Activated naive CD4-positive, alpha-beta T cell treated with anti-CD3 and anti-CD28 coated beads, Interleukin-2, amount 10 ng/mL, durations not matched to agents 7 days and 5 days (primary cell): ENCODE measurements at regions not wholly inside any gene's neighbourhood (a gene's known extent, or its start where the extent isn't known, plus 50 kb on each side); places are given as distances from the start of the nearest gene placed in this dataset.

Experiments
- CTCF ChIA-PET: fragments of 350-600 bp; sonication (Branson Sonifier 250); formaldehyde crosslinking; loops from one replicate; lab custom pipeline; 2021; ENCODE audit warnings: antibody characterized with exemption; lab: Charles Lee
- DNase-seq: peaks from one replicate; pipeline ENCODE4 v3.0.0-alpha.2; 2020
- H3K27ac Mint-ChIP-seq: one replicate; pipeline ENCODE4 v1.8.0; 2021; ENCODE audit warnings: mild to moderate bottlenecking, moderate library complexity, mixed read lengths
- H3K27me3 Mint-ChIP-seq: one replicate; pipeline ENCODE4 v1.8.0; 2021; ENCODE audit warnings: mild to moderate bottlenecking, mixed read lengths
- H3K36me3 Mint-ChIP-seq: one replicate; pipeline ENCODE4 v1.8.0; 2021; ENCODE audit warnings: mixed read lengths
- H3K4me1 Mint-ChIP-seq: one replicate; pipeline ENCODE4 v1.8.0; 2021; ENCODE audit warnings: mixed read lengths
- H3K4me3 Mint-ChIP-seq: one replicate; pipeline ENCODE4 v1.8.0; 2021; ENCODE audit warnings: mild to moderate bottlenecking, moderate library complexity, mixed read lengths
- H3K9me3 Mint-ChIP-seq: one replicate; pipeline ENCODE4 v1.8.0; 2021; ENCODE audit warnings: mixed read lengths

GRCh38 chr11:106379265-106379664, 301.8 kb downstream of the AASDHPPT start:
- CTCF ChIA-PET, result no interaction called here
- no peak for DNase-seq
- no peak overlapping the region for H3K4me3 Mint-ChIP-seq
- H3K27ac Mint-ChIP-seq, result no peak overlapping the region
- no peaks in the 10 kb centered on the region for H3K4me1 Mint-ChIP-seq
- H3K36me3 Mint-ChIP-seq, result no peaks in the 10 kb centered on the region
- no peaks in the 10 kb centered on the region for H3K27me3 Mint-ChIP-seq
- H3K9me3 Mint-ChIP-seq, result peaks cover 2% of the 10 kb centered on the region

DNA sequence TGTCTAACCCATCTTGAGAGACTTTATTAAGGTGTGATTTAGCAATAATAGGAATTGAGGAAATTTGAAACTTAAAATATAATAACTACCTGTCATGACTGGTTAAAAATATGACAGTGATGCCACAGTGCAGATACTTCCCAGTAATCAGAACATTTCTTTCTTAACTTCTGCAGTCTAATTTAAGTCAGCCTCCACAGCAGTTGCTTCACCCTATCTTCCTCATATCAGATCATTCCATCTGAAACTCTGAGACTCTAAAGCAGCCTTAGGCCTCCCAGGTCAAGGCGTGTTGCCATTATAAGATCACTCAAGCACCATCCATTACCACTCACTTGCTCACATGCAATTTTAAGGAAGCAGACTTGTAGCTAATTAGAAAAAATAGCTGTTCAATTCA, 302.2 kb downstream of the AASDHPPT start:
- Mint-ChIP-seq H3K36me3 (no peaks in the 10 kb centered on the region), H3K9me3 (peaks cover 2% of the 10 kb centered on the region), H3K4me1 (no peaks in the 10 kb centered on the region), H3K4me3 (no peak overlapping the region), H3K27ac (no peak overlapping the region), H3K27me3 (no peaks in the 10 kb centered on the region)
- CTCF ChIA-PET, result no interaction called here
- DNase-seq, result no peak

GRCh38 chr11:106381895-106382294, 304.4 kb downstream of the AASDHPPT start:
- CTCF ChIA-PET, result no interaction called here
- Mint-ChIP-seq H3K27ac (no peak overlapping the region), H3K4me1 (no peaks in the 10 kb centered on the region), H3K36me3 (no peaks in the 10 kb centered on the region), H3K9me3 (no peaks in the 10 kb centered on the region), H3K4me3 (no peak overlapping the region), H3K27me3 (no peaks in the 10 kb centered on the region)
- no peak for DNase-seq

- H3K9me3 Mint-ChIP-seq, result no peaks in the 10 kb centered on the region
- no peaks in the 10 kb centered on the region for H3K27me3 Mint-ChIP-seq
- H3K4me1 Mint-ChIP-seq, result no peaks in the 10 kb centered on the region
- no peak overlapping the region for H3K4me3 Mint-ChIP-seq
- H3K27ac Mint-ChIP-seq, result no peak overlapping the region
- no peak for DNase-seq
- CTCF ChIA-PET, result no interaction called here
- no peaks in the 10 kb centered on the region for H3K36me3 Mint-ChIP-seq
Measured at GRCh38 chr11:106384429-106384828, 307.0 kb downstream of the AASDHPPT start.

DNA sequence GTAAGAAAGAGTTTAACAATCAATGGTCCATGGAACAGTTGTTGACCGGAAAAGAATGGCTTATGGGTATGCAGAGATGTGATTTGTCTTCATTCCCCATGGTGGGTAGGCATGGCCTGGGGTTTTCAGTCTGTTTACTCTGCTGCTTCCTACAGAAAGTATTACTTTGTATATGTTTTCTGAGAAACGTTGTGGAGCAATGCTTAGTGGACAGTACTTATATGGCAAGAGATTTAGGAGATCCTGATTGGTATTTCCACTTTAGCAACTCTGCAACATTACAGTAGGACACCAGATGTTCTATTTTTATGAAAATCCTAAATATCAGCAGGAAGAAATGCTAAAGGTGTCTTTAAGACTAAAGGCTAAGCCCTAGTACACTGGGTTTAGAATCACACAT, 309.1 kb downstream of the AASDHPPT start:
- H3K4me1 Mint-ChIP-seq, result no peaks in the 10 kb centered on the region
- no peak overlapping the region for H3K4me3 Mint-ChIP-seq
- H3K27me3 Mint-ChIP-seq, result no peaks in the 10 kb centered on the region
- no peaks in the 10 kb centered on the region for H3K9me3 Mint-ChIP-seq
- no peaks in the 10 kb centered on the region for H3K36me3 Mint-ChIP-seq
- no peak overlapping the region for H3K27ac Mint-ChIP-seq
- CTCF ChIA-PET, result no interaction called here
- DNase-seq, result no peak

DNA sequence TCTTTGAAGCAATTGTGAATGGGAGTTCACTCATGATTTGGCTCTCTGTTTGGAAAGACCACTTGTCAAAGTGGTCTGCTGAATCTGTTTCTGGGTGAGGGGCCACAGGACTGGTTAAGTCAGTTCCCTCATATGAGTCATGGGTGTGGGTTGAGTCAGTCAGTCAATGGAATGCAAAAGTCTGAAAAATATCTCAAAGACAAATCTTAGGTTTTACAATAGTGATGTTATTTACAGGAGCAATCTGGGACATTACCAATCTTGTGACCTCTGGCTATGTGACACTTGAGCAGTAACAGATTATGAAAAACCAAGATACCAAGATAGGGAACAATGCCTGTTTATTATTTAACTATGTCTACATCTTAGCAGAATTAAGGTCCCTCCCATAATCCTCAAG, 311.6 kb downstream of the AASDHPPT start:
- Mint-ChIP-seq H3K4me1 (no peaks in the 10 kb centered on the region), H3K4me3 (no peak overlapping the region), H3K27me3 (no peaks in the 10 kb centered on the region), H3K36me3 (no peaks in the 10 kb centered on the region), H3K27ac (no peak overlapping the region), H3K9me3 (no peaks in the 10 kb centered on the region)
- CTCF ChIA-PET, result no interaction called here
- no peak for DNase-seq

- CTCF ChIA-PET, result no interaction called here
- no peaks in the 10 kb centered on the region for H3K9me3 Mint-ChIP-seq
- DNase-seq, result no peak
- no peak overlapping the region for H3K4me3 Mint-ChIP-seq
- no peaks in the 10 kb centered on the region for H3K4me1 Mint-ChIP-seq
- H3K27ac Mint-ChIP-seq, result no peak overlapping the region
- no peaks in the 10 kb centered on the region for H3K27me3 Mint-ChIP-seq
- no peaks in the 10 kb centered on the region for H3K36me3 Mint-ChIP-seq
Measured at GRCh38 chr11:106390078-106390477, 312.6 kb downstream of the AASDHPPT start.

- Mint-ChIP-seq H3K9me3 (peaks cover 5% of the 10 kb centered on the region), H3K4me1 (no peaks in the 10 kb centered on the region), H3K36me3 (no peaks in the 10 kb centered on the region), H3K27me3 (no peaks in the 10 kb centered on the region), H3K4me3 (no peak overlapping the region), H3K27ac (no peak overlapping the region)
- no peak for DNase-seq
- CTCF ChIA-PET, result interaction anchor here (0.6 kb wide), 1 partner anchor 59 kb away, joined by 3 read pairs; no protein-coding TSS in a partner anchor
Measured at GRCh38 chr11:106391771-106392420, 314.4 kb downstream of the AASDHPPT start.

DNA sequence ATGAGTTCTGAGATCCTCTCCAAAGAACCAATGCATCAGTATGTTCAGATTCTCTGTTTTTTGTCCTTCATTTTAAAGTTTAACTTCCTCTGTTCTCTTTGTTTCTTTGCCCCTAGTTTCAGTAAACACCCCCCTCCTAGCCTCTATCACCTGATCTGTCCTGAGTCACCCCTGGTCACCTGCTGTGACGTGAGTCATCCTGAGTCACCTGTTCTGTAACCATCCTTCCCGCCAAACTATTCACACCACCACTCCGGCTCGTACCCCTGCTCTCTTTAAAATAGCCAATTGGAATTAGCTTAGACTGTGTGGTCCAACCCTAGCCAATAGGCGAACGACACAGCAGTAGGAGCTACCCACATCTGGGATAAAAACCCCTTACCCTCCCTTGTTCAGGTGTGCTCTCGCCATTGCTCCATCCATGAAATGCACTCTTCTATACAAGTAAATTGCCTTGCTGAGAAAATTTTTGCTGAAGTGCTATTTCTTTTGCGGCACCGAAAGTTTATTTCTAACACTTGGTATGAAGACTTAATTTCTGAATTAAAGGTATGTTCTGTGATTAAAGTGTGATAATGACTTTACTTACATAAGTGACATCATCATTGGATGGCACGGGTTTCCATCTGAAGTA, 318.4 kb downstream of the AASDHPPT start:
- CTCF ChIA-PET, result no interaction called here
- Mint-ChIP-seq H3K9me3 (peaks cover 13% of the 10 kb centered on the region), H3K27me3 (no peaks in the 10 kb centered on the region), H3K36me3 (no peaks in the 10 kb centered on the region), H3K27ac (no peak overlapping the region), H3K4me3 (no peak overlapping the region), H3K4me1 (no peaks in the 10 kb centered on the region)
- no peak for DNase-seq

GRCh38 chr11:106397787-106398501, 320.5 kb downstream of the AASDHPPT start:
- no peaks in the 10 kb centered on the region for H3K4me1 Mint-ChIP-seq
- CTCF ChIA-PET, result no interaction called here
- DNase-seq, result no peak
- no peaks in the 10 kb centered on the region for H3K27me3 Mint-ChIP-seq
- no peaks in the 10 kb centered on the region for H3K36me3 Mint-ChIP-seq
- H3K27ac Mint-ChIP-seq, result no peak overlapping the region
- no peak overlapping the region for H3K4me3 Mint-ChIP-seq
- peaks cover 13% of the 10 kb centered on the region for H3K9me3 Mint-ChIP-seq

DNA sequence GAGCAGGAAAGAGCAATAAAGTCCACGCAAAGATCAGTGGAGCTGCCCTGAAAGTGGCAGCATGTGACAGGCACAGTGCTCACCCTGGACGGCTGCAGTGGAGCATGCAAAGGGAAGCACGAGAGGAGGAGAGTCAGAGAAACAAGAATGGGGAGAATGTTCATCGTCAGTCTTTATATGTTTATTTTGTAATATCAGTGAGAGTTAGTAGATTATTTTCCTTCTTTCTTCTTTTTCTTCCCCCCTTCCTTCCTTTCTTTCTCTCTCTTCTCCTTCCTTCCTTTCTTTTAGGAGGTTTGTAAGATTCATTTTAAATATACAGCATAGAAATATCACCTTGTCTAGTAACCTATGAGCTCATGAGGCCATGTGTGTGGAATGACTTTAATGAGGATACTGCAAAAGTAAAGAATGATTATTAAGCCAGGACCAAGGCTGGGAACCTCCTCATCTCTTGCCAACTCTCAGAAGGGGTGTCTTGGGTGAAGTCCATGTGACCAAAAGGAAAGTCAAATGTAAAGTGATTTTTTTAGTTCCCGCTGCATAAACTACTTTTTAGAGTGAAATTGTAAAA, 321.1 kb downstream of the AASDHPPT start:
- no peak for DNase-seq
- H3K27me3 Mint-ChIP-seq, result no peaks in the 10 kb centered on the region
- H3K4me1 Mint-ChIP-seq, result no peaks in the 10 kb centered on the region
- H3K9me3 Mint-ChIP-seq, result peaks cover 13% of the 10 kb centered on the region
- CTCF ChIA-PET, result no interaction called here
- no peak overlapping the region for H3K27ac Mint-ChIP-seq
- no peaks in the 10 kb centered on the region for H3K36me3 Mint-ChIP-seq
- H3K4me3 Mint-ChIP-seq, result no peak overlapping the region

GRCh38 chr11:106399076-106399511, 321.6 kb downstream of the AASDHPPT start:
- Mint-ChIP-seq H3K9me3 (peaks cover 13% of the 10 kb centered on the region), H3K4me1 (no peaks in the 10 kb centered on the region), H3K4me3 (no peak overlapping the region), H3K27me3 (no peaks in the 10 kb centered on the region), H3K27ac (no peak overlapping the region), H3K36me3 (no peaks in the 10 kb centered on the region)
- no peak for DNase-seq
- CTCF ChIA-PET, result no interaction called here

DNA sequence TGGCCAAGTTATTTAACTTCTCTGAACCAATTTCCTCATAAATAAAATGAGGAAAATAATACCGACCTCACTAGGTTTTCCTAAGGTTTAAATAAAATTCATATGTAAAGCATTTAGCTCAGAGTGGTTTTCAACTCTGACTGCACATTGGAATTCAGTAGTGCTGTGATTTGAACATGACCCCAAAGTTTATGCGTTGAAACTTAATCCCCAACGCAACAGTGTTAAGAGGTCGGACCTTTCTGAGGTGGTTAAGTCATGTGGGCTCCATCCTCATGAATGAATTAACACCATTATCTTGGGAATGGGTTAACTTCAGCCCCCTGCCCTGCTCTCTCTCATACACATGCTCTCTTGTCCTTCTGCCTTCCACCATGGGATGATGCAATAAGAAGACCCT, 322.2 kb downstream of the AASDHPPT start:
- H3K27ac Mint-ChIP-seq, result no peak overlapping the region
- no peaks in the 10 kb centered on the region for H3K27me3 Mint-ChIP-seq
- no peaks in the 10 kb centered on the region for H3K36me3 Mint-ChIP-seq
- CTCF ChIA-PET, result no interaction called here
- DNase-seq, result no peak
- H3K4me3 Mint-ChIP-seq, result no peak overlapping the region
- no peaks in the 10 kb centered on the region for H3K4me1 Mint-ChIP-seq
- H3K9me3 Mint-ChIP-seq, result peaks cover 13% of the 10 kb centered on the region

- Mint-ChIP-seq H3K9me3 (peaks cover 9% of the 10 kb centered on the region), H3K27me3 (no peaks in the 10 kb centered on the region)
- no peak for DNase-seq
Measured at GRCh38 chr11:106400949-106401570, 323.6 kb downstream of the AASDHPPT start.

More at GRCh38 chr11:106400949-106401570, 323.6 kb downstream of the AASDHPPT start:
- no peaks in the 10 kb centered on the region for H3K36me3 Mint-ChIP-seq
- H3K4me3 Mint-ChIP-seq, result no peak overlapping the region
- CTCF ChIA-PET, result no interaction called here
- H3K27ac Mint-ChIP-seq, result no peak overlapping the region
- H3K4me1 Mint-ChIP-seq, result no peaks in the 10 kb centered on the region
